Lower leg skin (tissue), 4 donors: ENCODE measurements at regions not wholly inside any gene's neighbourhood (a gene's known extent, or its start where the extent isn't known, plus 50 kb on each side); places are given as distances from the start of the nearest gene placed in this dataset.

ENCODE experiments used
- DNase-seq, 2 donors: peaks; one replicate each; pipeline ENCODE4 v3.0.0-alpha.2; 2019; ENCODE audit warnings: low spot score in 2 of 2
- H3K4me3 ChIP-seq: fragments of 200-600 bp; sonication (generic); 2 replicates; pipeline ENCODE4 v1.5.1; 2017; ENCODE audit warnings: mild to moderate bottlenecking, low read depth; ENCODE audit not compliant: poor library complexity, severe bottlenecking
- POLR2A ChIP-seq, 2 donors: fragments of 450-650 bp; IDR thresholded peaks; one replicate each; pipeline ENCODE4 v1.6.1; 2016 to 2017; ENCODE audit warnings: antibody characterized with exemption in 2 of 2, mild to moderate bottlenecking in 1 of 2, moderate library complexity in 1 of 2
- WGBS, 2 donors: methylation state at CpG; one replicate each; pipeline ENCODE4 v1.1.5; 2018; 5-methylcytosine and 5-hydroxymethylcytosine counted together
- intact Hi-C: fragments of 100-400 bp; cut with DNase I; formaldehyde crosslinking; loops from one replicate; pipeline ENCODE4 v1.15.0; 2023; ENCODE audit warnings: low total_unique reads
- TF ChIP-seq, protein P1 (sequence below), 3 donors: fragments of 450-650 bp; IDR thresholded peaks; one replicate each; pipeline ENCODE4 v1.5.1; 2016; ENCODE audit warnings: antibody characterized with exemption in 3 of 3, mild to moderate bottlenecking in 3 of 3, moderate library complexity in 2 of 3

DNA sequence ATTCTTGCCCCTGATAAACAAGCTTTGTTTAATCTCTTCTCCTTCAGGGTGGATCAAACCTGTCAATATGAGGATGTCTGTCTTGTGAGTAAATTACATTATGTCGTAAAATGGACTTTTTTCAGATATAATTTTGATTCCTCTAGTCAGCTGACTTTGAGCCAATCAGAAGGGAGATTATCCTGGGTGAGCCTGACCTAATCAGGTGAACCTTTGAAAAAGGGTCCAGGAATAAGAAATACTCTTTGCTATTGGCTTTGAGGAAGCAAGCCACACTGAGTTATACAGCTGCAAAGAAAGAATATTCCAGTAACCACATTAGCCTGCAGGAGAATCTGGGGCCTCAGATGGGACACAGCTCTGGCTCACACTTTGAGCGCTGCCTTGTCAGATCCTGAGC lies 304.3 kb upstream of the ARRDC3 start:
- DNase-seq: no peak
- 88 to 89% methylated on average over 2 of the region's 2 CpGs for whole genome bisulfite sequencing, 2 donors
- H3K4me3 ChIP-seq: no peak overlapping the region
- no peak for TF ChIP-seq POLR2A (IDR thresholded peaks at IDR 0.05)
- TF ChIP-seq, protein P1, sequence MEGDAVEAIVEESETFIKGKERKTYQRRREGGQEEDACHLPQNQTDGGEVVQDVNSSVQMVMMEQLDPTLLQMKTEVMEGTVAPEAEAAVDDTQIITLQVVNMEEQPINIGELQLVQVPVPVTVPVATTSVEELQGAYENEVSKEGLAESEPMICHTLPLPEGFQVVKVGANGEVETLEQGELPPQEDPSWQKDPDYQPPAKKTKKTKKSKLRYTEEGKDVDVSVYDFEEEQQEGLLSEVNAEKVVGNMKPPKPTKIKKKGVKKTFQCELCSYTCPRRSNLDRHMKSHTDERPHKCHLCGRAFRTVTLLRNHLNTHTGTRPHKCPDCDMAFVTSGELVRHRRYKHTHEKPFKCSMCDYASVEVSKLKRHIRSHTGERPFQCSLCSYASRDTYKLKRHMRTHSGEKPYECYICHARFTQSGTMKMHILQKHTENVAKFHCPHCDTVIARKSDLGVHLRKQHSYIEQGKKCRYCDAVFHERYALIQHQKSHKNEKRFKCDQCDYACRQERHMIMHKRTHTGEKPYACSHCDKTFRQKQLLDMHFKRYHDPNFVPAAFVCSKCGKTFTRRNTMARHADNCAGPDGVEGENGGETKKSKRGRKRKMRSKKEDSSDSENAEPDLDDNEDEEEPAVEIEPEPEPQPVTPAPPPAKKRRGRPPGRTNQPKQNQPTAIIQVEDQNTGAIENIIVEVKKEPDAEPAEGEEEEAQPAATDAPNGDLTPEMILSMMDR (IDR thresholded peaks at IDR 0.05): no peak
- intact Hi-C loops: no loop called here

DNA sequence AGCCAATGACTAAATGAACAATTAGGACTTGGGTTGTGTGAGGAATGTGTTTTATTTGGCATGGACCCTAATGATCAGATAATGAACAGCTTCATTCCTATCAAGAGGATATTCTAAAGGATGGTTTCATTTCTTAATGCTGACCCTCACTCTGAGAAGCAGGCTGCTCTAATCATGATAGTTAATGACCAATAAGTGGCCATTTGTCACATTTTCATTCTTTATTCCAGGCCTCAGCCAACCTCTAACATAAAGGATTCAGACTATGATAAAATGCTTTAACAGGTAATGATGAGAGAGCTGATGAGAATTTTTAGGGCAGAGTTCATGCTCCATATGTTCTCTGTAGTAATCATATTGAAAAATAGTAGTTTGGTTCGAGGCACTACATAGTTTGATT lies 301.5 kb upstream of the ARRDC3 start:
- WGBS, 2 donors: 49 to 58% methylated on average over 1 of the region's 1 CpG
- no peak for DNase-seq
- H3K4me3 ChIP-seq: no peak overlapping the region
- intact Hi-C loops: no loop called here
- TF ChIP-seq, protein P1 (IDR thresholded peaks at IDR 0.05): no peak
- no peak for TF ChIP-seq POLR2A (IDR thresholded peaks at IDR 0.05)

DNA sequence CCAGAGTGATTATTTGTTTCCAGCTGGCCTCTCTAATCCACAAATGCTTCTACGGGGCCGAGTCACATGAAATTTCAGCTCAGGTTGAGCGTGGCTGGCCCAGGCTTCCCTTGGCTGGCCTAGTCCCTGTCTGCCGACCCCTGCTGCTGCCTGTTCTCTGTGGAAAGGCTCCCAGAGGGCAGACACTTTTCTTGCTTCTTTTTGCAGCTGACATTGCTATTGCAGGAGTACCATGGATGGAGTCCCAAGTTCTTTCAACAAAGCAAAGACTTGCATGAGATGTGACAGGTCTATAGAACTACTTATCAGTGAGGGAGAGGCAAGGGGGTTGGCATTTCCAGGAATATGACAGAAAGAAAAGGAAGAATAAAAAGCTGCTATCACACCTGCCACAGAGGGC lies 287.4 kb upstream of the ARRDC3 start:
- TF ChIP-seq, protein P1 (IDR thresholded peaks at IDR 0.05): no peak
- TF ChIP-seq POLR2A (IDR thresholded peaks at IDR 0.05): no peak
- intact Hi-C loops: no loop called here
- 68 to 78% methylated on average over 4 of the region's 4 CpGs for WGBS, 2 donors
- H3K4me3 ChIP-seq: no peak overlapping the region
- DNase-seq: no peak

DNA sequence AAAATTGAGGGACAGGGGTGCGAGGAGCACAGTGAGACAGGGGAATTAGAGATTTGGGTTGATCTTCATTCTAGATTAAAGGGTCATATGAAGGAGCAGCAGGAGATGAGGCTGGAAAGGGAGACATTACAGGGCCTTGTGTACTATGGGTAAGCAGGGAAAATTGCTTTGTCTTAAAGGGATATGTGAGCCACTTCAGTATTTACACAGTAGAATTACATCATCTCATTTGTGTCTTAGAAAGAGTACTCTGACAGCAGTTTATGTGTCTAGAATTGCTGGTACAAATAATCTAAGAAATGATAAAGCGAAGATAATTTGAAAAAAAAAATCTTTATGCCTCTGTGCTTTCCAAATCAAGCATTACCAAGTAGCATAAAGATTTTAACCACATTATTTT lies 287.0 kb upstream of the ARRDC3 start:
- intact Hi-C loops: no loop called here
- DNase-seq: no peak
- 86 to 93% methylated on average over 2 of the region's 2 CpGs for WGBS, 2 donors
- TF ChIP-seq, protein P1 (IDR thresholded peaks at IDR 0.05): no peak
- H3K4me3 ChIP-seq: no peak overlapping the region

DNA sequence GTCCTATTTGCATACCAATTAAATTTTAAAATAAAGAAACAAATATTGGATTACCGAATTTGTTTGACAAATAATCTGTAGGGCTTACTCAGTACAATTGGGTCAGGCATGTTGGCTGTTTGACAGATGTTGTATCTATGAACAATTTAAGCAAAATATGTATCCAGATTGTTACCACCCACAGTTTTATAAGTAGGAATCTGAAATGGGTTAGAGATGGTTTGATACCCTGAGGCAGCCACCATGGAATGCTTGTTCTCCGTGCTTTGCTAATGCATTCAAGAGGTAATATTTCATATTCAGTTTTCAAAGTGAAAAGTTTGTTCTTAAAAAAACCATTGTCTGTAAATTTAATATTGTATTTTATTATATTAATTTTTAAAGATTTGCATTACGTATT lies 285.1 kb upstream of the ARRDC3 start:
- no peak for TF ChIP-seq POLR2A (IDR thresholded peaks at IDR 0.05)
- TF ChIP-seq, protein P1 (IDR thresholded peaks at IDR 0.05): no peak
- no peak for DNase-seq
- no peak overlapping the region for H3K4me3 ChIP-seq
- 67 to 74% methylated on average over 3 of the region's 3 CpGs for WGBS, 2 donors
- intact Hi-C loops: no loop called here

DNA sequence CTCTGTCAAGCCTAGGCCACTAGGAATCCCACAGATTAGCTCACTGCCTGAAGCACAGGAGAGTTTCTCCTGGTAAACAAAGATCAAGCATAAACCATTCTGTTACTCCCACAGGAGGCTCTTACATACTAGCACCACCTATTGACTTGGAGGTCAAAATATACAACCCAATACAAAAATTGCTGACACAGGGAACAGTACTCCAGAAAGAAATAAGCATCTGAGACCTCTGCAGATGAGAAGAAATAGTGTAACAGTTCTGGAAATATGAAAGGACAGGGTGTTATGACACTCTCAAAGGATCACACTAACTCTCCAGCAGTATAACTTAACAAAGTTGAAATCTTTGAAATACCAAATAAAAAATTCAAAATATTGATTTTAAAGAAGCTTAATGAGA lies 269.6 kb upstream of the ARRDC3 start:
- no peak overlapping the region for H3K4me3 ChIP-seq
- TF ChIP-seq, protein P1 (IDR thresholded peaks at IDR 0.05): no peak
- TF ChIP-seq POLR2A (IDR thresholded peaks at IDR 0.05): no peak
- no peak for DNase-seq
- intact Hi-C loops: no loop called here
